H9 (cell line): ENCODE measurements at regions not wholly inside any gene's neighbourhood (a gene's known extent, or its start where the extent isn't known, plus 50 kb on each side); places are given as distances from the start of the nearest gene placed in this dataset.

Experiments used
- DNase-seq: peaks from one replicate; pipeline ENCODE4 v3.0.0-alpha.2; 2017
- H2AFZ ChIP-seq: one replicate; pipeline ENCODE4 v1.6.1; 2013; ENCODE audit warnings: mild to moderate bottlenecking, low read length, control low read depth, moderate library complexity
- H2AK5ac ChIP-seq: 2 replicates; pipeline ENCODE4 v1.6.1; 2013; ENCODE audit warnings: low read length, control low read depth, mixed read lengths; ENCODE audit not compliant: insufficient read length
- H2BK120ac ChIP-seq: one replicate; pipeline ENCODE4 v1.6.1; 2013; ENCODE audit warnings: low read depth, mild to moderate bottlenecking, low read length, control low read depth, inconsistent platforms; ENCODE audit not compliant: poor library complexity, severe bottlenecking
- H2BK12ac ChIP-seq: 2 replicates; pipeline ENCODE4 v1.6.1; 2013; ENCODE audit warnings: low read length, control low read depth, mixed read lengths, low read depth; ENCODE audit not compliant: insufficient read length
- H2BK15ac ChIP-seq: 2 replicates; pipeline ENCODE4 v1.6.1; 2013; ENCODE audit warnings: low read depth, low read length, control low read depth
- H2BK20ac ChIP-seq: one replicate; pipeline ENCODE4 v1.6.1; 2013; ENCODE audit warnings: low read depth, mild to moderate bottlenecking, low read length, control low read depth, inconsistent platforms; ENCODE audit not compliant: poor library complexity, severe bottlenecking
- H2BK5ac ChIP-seq: 2 replicates; pipeline ENCODE4 v1.6.1; 2013; ENCODE audit warnings: low read length, control low read depth, mixed read lengths; ENCODE audit not compliant: insufficient read length
- H3K14ac ChIP-seq: 2 replicates; pipeline ENCODE4 v1.6.1; 2013; ENCODE audit warnings: low read length, control low read depth; ENCODE audit not compliant: insufficient read depth
- H3K18ac ChIP-seq: 2 replicates; pipeline ENCODE4 v1.6.1; 2013; ENCODE audit warnings: low read depth, mild to moderate bottlenecking, mixed read lengths, low read length, control low read depth; ENCODE audit not compliant: insufficient read length
- H3K23ac ChIP-seq: 2 replicates; pipeline ENCODE4 v1.6.1; 2013; ENCODE audit warnings: low read length, control low read depth, mixed read lengths, low read depth; ENCODE audit not compliant: insufficient read length
- H3K23me2 ChIP-seq: 2 replicates; pipeline ENCODE4 v1.6.1; 2013; ENCODE audit warnings: low read depth, mild to moderate bottlenecking, mixed read lengths, low read length, control low read depth; ENCODE audit not compliant: insufficient read length, poor library complexity, severe bottlenecking
- H3K27ac ChIP-seq: 2 replicates; pipeline ENCODE4 v1.5.1; 2013; ENCODE audit warnings: low read length, control low read depth, mixed read lengths, low read depth; ENCODE audit not compliant: insufficient read length
- H3K27me3 ChIP-seq: 2 replicates; pipeline ENCODE4 v1.6.1; 2013; ENCODE audit warnings: low read length, control low read depth, inconsistent platforms; ENCODE audit not compliant: insufficient read depth
- H3K4ac ChIP-seq: 2 replicates; pipeline ENCODE4 v1.6.1; 2013; ENCODE audit warnings: low read depth, mild to moderate bottlenecking, control low read depth, inconsistent platforms, low read length, moderate library complexity
- H3K4me1 ChIP-seq: 2 replicates; pipeline ENCODE4 v1.6.1; 2013; ENCODE audit warnings: low read length, control low read depth, inconsistent platforms; ENCODE audit not compliant: insufficient read depth
- H3K4me2 ChIP-seq: 2 replicates; pipeline ENCODE4 v1.6.1; 2013; ENCODE audit warnings: low read length, control low read depth, mixed read lengths; ENCODE audit not compliant: insufficient read length, insufficient read depth
- H3K56ac ChIP-seq: 2 replicates; pipeline ENCODE4 v1.6.1; 2013; ENCODE audit warnings: low read depth, mild to moderate bottlenecking, mixed read lengths, low read length, control low read depth; ENCODE audit not compliant: insufficient read length
- H3K79me1 ChIP-seq: 2 replicates; pipeline ENCODE4 v1.6.1; 2013; ENCODE audit warnings: low read depth, mild to moderate bottlenecking, moderate library complexity, low read length, control low read depth, inconsistent platforms; ENCODE audit not compliant: insufficient read depth, poor library complexity, severe bottlenecking
- H3K79me2 ChIP-seq: 2 replicates; pipeline ENCODE4 v1.6.1; 2013; ENCODE audit warnings: low read length, control low read depth, inconsistent platforms; ENCODE audit not compliant: insufficient read depth
- H3K9ac ChIP-seq: 2 replicates; pipeline ENCODE4 v1.6.1; 2013; ENCODE audit warnings: low read length, control low read depth, mixed read lengths; ENCODE audit not compliant: insufficient read length; ENCODE audit errors: extremely low read depth
- H3K9me3 ChIP-seq: one replicate; pipeline ENCODE4 v1.6.1; 2013; ENCODE audit warnings: low read depth, low read length, inconsistent platforms; ENCODE audit not compliant: control insufficient read depth
- H3T11ph ChIP-seq: one replicate; pipeline ENCODE4 v1.6.1; 2013; ENCODE audit warnings: mild to moderate bottlenecking, low read length, control low read depth, inconsistent platforms
- H4K20me1 ChIP-seq: one replicate; pipeline ENCODE4 v1.6.1; 2013; ENCODE audit not compliant: control insufficient read depth, insufficient read length, insufficient read depth
- H4K5ac ChIP-seq: 2 replicates; pipeline ENCODE4 v1.6.1; 2013; ENCODE audit warnings: low read depth, mild to moderate bottlenecking, mixed read lengths, low read length, control low read depth; ENCODE audit not compliant: insufficient read length
- H4K8ac ChIP-seq: replicated peaks from 2 replicates; pipeline ENCODE4 v1.6.1; 2013; ENCODE audit warnings: low read length, control low read depth, mixed read lengths, low read depth; ENCODE audit not compliant: insufficient read length
- H4K91ac ChIP-seq: 2 replicates; pipeline ENCODE4 v1.6.1; 2013; ENCODE audit warnings: low read depth, mild to moderate bottlenecking, moderate library complexity, mixed read lengths, low read length, control low read depth; ENCODE audit not compliant: insufficient read length
- H3K27ac Mint-ChIP-seq, 3 experiments: 2 replicates in 2 of 3; 3 replicates in 1 of 3; pipeline ENCODE4 v1.8.0; 2020 to 2021; ENCODE audit warnings: mixed read lengths in 3 of 3, mild to moderate bottlenecking in 1 of 3, moderate library complexity in 1 of 3
- H3K27me3 Mint-ChIP-seq: 2 replicates; pipeline ENCODE4 v1.8.0; 2021; ENCODE audit warnings: low read depth, mild to moderate bottlenecking, moderate library complexity, mixed read lengths
- H3K36me3 Mint-ChIP-seq, 3 experiments: 2 replicates in 2 of 3; 3 replicates in 1 of 3; pipeline ENCODE4 v1.8.0; 2020 to 2021; ENCODE audit warnings: low read depth in 3 of 3, mixed read lengths in 3 of 3; ENCODE audit not compliant: insufficient read depth in 1 of 3
- H3K4me1 Mint-ChIP-seq, 2 experiments: 2 replicates each; pipeline ENCODE4 v1.8.0; 2020; ENCODE audit warnings: mixed read lengths in 2 of 2
- H3K4me3 Mint-ChIP-seq, 2 experiments: 2 replicates in 1 of 2; 3 replicates in 1 of 2; pipeline ENCODE4 v1.8.0; 2020 to 2021; ENCODE audit warnings: mild to moderate bottlenecking in 2 of 2, mixed read lengths in 2 of 2, moderate library complexity in 1 of 2
- H3K9me3 Mint-ChIP-seq, 2 experiments: 2 replicates in 1 of 2; 3 replicates in 1 of 2; pipeline ENCODE4 v1.8.0; 2020; ENCODE audit warnings: mild to moderate bottlenecking in 2 of 2, mixed read lengths in 2 of 2, moderate library complexity in 1 of 2
- CTCF ChIP-seq: fragments of 200-600 bp; sonication (generic); conservative IDR thresholded peaks from 3 replicates; pipeline ENCODE4 v1.8.0; 2021; ENCODE audit warnings: antibody characterized with exemption, mild to moderate bottlenecking
- WGBS: extraction: QIAGEN DNeasy Blood & Tissue Kit; methylation state at CpG from one replicate; pipeline ENCODE4 v1.1.7; 2013; ENCODE audit warnings: missing lambda C conversion rate, low lambda C conversion rate, mixed read lengths; ENCODE audit not compliant: insufficient read length; ENCODE audit errors: extremely low coverage; 5-methylcytosine and 5-hydroxymethylcytosine counted together

- Mint-ChIP-seq H3K4me1 (no peaks in the 10 kb centered on the region), H3K27me3 (peaks cover 6% of the 10 kb centered on the region), H3K4me3 (no peak overlapping the region), H3K9me3 (peaks cover 20 to 85% of the 10 kb centered on the region in 2 experiments), H3K27ac (no peak overlapping the region), H3K36me3 (peaks cover 0 to 49% (median 9%) of the 10 kb centered on the region in 3 experiments; a peak in 3 of 7 replicates)
- Histone ChIP-seq H4K8ac (no peak overlapping the region), H3K27ac (no peak overlapping the region), H4K5ac (no peak overlapping the region), H3K14ac (no peak overlapping the region), H3K9me3 (peaks cover 91% of the 10 kb centered on the region), H3K4ac (no peak overlapping the region), H2BK5ac (no peak overlapping the region), H4K91ac (no peak overlapping the region), H3K23ac (no peak overlapping the region), H3T11ph (no peak overlapping the region), H3K9ac (no peak overlapping the region), H3K56ac (no peak overlapping the region), H3K27me3 (no peaks in the 10 kb centered on the region), H2AFZ (no peak overlapping the region), H3K4me2 (no peak overlapping the region), H3K4me1 (no peaks in the 10 kb centered on the region), H3K79me1 (no peaks in the 10 kb centered on the region), H3K23me2 (no peaks in the 10 kb centered on the region), H2BK15ac (no peak overlapping the region), H2BK120ac (no peak overlapping the region), H2BK12ac (no peak overlapping the region), H3K18ac (no peak overlapping the region), H3K79me2 (no peaks in the 10 kb centered on the region), H4K20me1 (no peaks in the 10 kb centered on the region), H2AK5ac (no peak overlapping the region), H2BK20ac (no peak overlapping the region)
- no peak for TF ChIP-seq CTCF
- no CpG with 5 or more reads among the region's 19 CpGs for WGBS
- no peak for DNase-seq
Observed at GRCh38 chr1:2903226-2903625, 101.7 kb upstream of the TTC34 start.
